ENCODE measurements at regions not wholly inside any gene's neighbourhood (a gene's known extent, or its start where the extent isn't known, plus 50 kb on each side); places are given as distances from the start of the nearest gene placed in this dataset.

- Histone ChIP-seq H3K27me3 (ENCODE audit: control insufficient read depth, insufficient read depth, low read length) (no peaks in the 10 kb centered on the region), H3K9me3 (ENCODE audit: control insufficient read depth, insufficient read depth, low read depth, low read length) (no peaks in the 10 kb centered on the region), H3K27ac (ENCODE audit: low read length) (no peak overlapping the region), H3K4me3 (ENCODE audit: low read depth in 2 of 2, low read length in 2 of 2) (no peak overlapping the region), H3K36me3 (ENCODE audit: control insufficient read depth, insufficient read depth, low read length) (no peaks in the 10 kb centered on the region), H3K4me1 (ENCODE audit: control insufficient read depth, insufficient read depth, low read length) (no peaks in the 10 kb centered on the region)
- ATAC-seq = no peak
- ChIA-PET CTCF (no interaction called here), POLR2A (no interaction called here)
- TF ChIP-seq, protein P1, sequence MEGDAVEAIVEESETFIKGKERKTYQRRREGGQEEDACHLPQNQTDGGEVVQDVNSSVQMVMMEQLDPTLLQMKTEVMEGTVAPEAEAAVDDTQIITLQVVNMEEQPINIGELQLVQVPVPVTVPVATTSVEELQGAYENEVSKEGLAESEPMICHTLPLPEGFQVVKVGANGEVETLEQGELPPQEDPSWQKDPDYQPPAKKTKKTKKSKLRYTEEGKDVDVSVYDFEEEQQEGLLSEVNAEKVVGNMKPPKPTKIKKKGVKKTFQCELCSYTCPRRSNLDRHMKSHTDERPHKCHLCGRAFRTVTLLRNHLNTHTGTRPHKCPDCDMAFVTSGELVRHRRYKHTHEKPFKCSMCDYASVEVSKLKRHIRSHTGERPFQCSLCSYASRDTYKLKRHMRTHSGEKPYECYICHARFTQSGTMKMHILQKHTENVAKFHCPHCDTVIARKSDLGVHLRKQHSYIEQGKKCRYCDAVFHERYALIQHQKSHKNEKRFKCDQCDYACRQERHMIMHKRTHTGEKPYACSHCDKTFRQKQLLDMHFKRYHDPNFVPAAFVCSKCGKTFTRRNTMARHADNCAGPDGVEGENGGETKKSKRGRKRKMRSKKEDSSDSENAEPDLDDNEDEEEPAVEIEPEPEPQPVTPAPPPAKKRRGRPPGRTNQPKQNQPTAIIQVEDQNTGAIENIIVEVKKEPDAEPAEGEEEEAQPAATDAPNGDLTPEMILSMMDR (IDR thresholded peaks at IDR 0.05) = no peak
- TF ChIP-seq POLR2AphosphoS5 (IDR thresholded peaks at IDR 0.05; ENCODE audit: low read depth, low read length) = no peak
- no peak for TF ChIP-seq TCF7L2 (IDR thresholded peaks at IDR 0.05; ENCODE audit: low read depth, low read length)
- TF ChIP-seq SIN3A (IDR thresholded peaks at IDR 0.05; ENCODE audit: borderline replicate concordance, insufficient read depth, low read depth, low read length) = no peak
- TF ChIP-seq, protein P2, sequence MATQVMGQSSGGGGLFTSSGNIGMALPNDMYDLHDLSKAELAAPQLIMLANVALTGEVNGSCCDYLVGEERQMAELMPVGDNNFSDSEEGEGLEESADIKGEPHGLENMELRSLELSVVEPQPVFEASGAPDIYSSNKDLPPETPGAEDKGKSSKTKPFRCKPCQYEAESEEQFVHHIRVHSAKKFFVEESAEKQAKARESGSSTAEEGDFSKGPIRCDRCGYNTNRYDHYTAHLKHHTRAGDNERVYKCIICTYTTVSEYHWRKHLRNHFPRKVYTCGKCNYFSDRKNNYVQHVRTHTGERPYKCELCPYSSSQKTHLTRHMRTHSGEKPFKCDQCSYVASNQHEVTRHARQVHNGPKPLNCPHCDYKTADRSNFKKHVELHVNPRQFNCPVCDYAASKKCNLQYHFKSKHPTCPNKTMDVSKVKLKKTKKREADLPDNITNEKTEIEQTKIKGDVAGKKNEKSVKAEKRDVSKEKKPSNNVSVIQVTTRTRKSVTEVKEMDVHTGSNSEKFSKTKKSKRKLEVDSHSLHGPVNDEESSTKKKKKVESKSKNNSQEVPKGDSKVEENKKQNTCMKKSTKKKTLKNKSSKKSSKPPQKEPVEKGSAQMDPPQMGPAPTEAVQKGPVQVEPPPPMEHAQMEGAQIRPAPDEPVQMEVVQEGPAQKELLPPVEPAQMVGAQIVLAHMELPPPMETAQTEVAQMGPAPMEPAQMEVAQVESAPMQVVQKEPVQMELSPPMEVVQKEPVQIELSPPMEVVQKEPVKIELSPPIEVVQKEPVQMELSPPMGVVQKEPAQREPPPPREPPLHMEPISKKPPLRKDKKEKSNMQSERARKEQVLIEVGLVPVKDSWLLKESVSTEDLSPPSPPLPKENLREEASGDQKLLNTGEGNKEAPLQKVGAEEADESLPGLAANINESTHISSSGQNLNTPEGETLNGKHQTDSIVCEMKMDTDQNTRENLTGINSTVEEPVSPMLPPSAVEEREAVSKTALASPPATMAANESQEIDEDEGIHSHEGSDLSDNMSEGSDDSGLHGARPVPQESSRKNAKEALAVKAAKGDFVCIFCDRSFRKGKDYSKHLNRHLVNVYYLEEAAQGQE (IDR thresholded peaks at IDR 0.05; ENCODE audit: insufficient read depth in 1 of 2, low read depth in 2 of 2, low read length in 1 of 2) = no peak
- BruUV-seq (replicated peaks) = no TSS peak
- intact Hi-C loops (cut with micrococcal nuclease; ENCODE audit: unreplicated experiment) (no loop called here), in situ Hi-C loops (cut with HindIII; ENCODE audit: low pct_unique_long_range_greater_than_20kb, low sequenced_read_pairs) (no loop called here)
- DNase-seq (ENCODE audit: low read depth, low spot score) = no peak
Observed at GRCh38 chr6:114595591-114595990, 252.8 kb upstream of the HS3ST5 start.

DNA sequence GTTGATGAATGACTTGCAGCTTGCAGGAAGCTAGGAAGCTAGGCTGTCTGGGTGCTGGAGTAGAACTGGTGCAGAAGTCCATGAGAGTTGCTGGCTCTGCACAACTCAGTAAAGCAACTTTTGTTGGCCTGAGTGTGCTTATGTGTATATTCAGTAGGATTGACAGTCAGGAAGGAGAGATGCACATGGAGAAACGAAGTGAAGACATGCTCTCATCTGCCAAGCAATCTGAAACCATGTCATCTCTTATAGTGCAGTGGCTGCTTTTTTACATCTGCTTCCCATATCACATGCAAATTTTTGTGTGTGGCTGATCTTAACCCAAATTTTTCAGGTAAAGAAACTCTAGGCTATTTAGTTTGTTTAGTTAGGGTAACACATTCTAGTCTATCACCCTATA is 252.4 kb upstream of the HS3ST5 start:
- no peak overlapping the region for H3K4me3 ChIP-seq (ENCODE audit: low read depth in 2 of 2, low read length in 2 of 2)
- DNase-seq (ENCODE audit: low read depth, low spot score) (no peak), ATAC-seq (no peak)
- no peaks in the 10 kb centered on the region for H3K36me3 ChIP-seq (ENCODE audit: control insufficient read depth, insufficient read depth, low read length)
- ChIA-PET CTCF (no interaction called here), POLR2A (no interaction called here)
- intact Hi-C loops (cut with micrococcal nuclease; ENCODE audit: unreplicated experiment) = no loop called here
- H3K9me3 ChIP-seq (ENCODE audit: control insufficient read depth, insufficient read depth, low read depth, low read length) = no peaks in the 10 kb centered on the region
- H3K27me3 ChIP-seq (ENCODE audit: control insufficient read depth, insufficient read depth, low read length) = no peaks in the 10 kb centered on the region
- in situ Hi-C loops (cut with HindIII; ENCODE audit: low pct_unique_long_range_greater_than_20kb, low sequenced_read_pairs) = no loop called here
- TF ChIP-seq, protein P1 (IDR thresholded peaks at IDR 0.05) = no peak
- TF ChIP-seq TCF7L2 (IDR thresholded peaks at IDR 0.05; ENCODE audit: low read depth, low read length) = no peak
- no peak for TF ChIP-seq SIN3A (IDR thresholded peaks at IDR 0.05; ENCODE audit: borderline replicate concordance, insufficient read depth, low read depth, low read length)
- TF ChIP-seq POLR2AphosphoS5 (IDR thresholded peaks at IDR 0.05; ENCODE audit: low read depth, low read length) = no peak
- TF ChIP-seq, protein P2 (IDR thresholded peaks at IDR 0.05; ENCODE audit: insufficient read depth in 1 of 2, low read depth in 2 of 2, low read length in 1 of 2) = no peak
- H3K27ac ChIP-seq (ENCODE audit: low read length) = no peak overlapping the region
- no peaks in the 10 kb centered on the region for H3K4me1 ChIP-seq (ENCODE audit: control insufficient read depth, insufficient read depth, low read length)
- BruUV-seq (replicated peaks) = no TSS peak
